IMR-90 (cell line): ENCODE measurements at regions not wholly inside any gene's neighbourhood (a gene's known extent, or its start where the extent isn't known, plus 50 kb on each side); places are given as distances from the start of the nearest gene placed in this dataset.

Experiments used
- CTCF ChIP-seq: conservative IDR thresholded peaks from 2 replicates; pipeline ENCODE4 v1.5.1; 2012; ENCODE audit warnings: mild to moderate bottlenecking, low read depth, low read length, improper control_type of control experiment
- MAFK ChIP-seq: IDR thresholded peaks from 2 replicates; pipeline ENCODE4 v1.6.1; 2012; ENCODE audit warnings: low read depth, low read length, improper control_type of control experiment
- POLR2A ChIP-seq: IDR thresholded peaks from 2 replicates; pipeline ENCODE4 v1.6.1; 2012; ENCODE audit warnings: mild to moderate bottlenecking, low read depth, low read length
- RAD21 ChIP-seq: IDR thresholded peaks from 2 replicates; pipeline ENCODE4 v1.6.1; 2012; ENCODE audit warnings: low read length, improper control_type of control experiment
- RFX5 ChIP-seq: IDR thresholded peaks from 2 replicates; pipeline ENCODE4 v1.8.0; 2012; ENCODE audit warnings: low read depth, mild to moderate bottlenecking, low read length, moderate library complexity
- USF2 ChIP-seq: fragments of 150-350 bp; IDR thresholded peaks from 2 replicates; pipeline ENCODE4 v1.6.1; 2017; ENCODE audit warnings: mild to moderate bottlenecking, antibody characterized with exemption, low read length, low read depth

- TF ChIP-seq MAFK = no peak
- TF ChIP-seq CTCF = no peak
- no peak for TF ChIP-seq POLR2A
- no peak for TF ChIP-seq USF2
- no peak for TF ChIP-seq RAD21
- TF ChIP-seq RFX5 = no peak
These were observed 266.6 kb upstream of the FAR2 start for GRCh38 chr12:28882444-28882843.
